ENCODE measurements at regions not wholly inside any gene's neighbourhood (a gene's known extent, or its start where the extent isn't known, plus 50 kb on each side); places are given as distances from the start of the nearest gene placed in this dataset.

- TF ChIP-seq, protein P1, sequence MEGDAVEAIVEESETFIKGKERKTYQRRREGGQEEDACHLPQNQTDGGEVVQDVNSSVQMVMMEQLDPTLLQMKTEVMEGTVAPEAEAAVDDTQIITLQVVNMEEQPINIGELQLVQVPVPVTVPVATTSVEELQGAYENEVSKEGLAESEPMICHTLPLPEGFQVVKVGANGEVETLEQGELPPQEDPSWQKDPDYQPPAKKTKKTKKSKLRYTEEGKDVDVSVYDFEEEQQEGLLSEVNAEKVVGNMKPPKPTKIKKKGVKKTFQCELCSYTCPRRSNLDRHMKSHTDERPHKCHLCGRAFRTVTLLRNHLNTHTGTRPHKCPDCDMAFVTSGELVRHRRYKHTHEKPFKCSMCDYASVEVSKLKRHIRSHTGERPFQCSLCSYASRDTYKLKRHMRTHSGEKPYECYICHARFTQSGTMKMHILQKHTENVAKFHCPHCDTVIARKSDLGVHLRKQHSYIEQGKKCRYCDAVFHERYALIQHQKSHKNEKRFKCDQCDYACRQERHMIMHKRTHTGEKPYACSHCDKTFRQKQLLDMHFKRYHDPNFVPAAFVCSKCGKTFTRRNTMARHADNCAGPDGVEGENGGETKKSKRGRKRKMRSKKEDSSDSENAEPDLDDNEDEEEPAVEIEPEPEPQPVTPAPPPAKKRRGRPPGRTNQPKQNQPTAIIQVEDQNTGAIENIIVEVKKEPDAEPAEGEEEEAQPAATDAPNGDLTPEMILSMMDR (conservative IDR thresholded peaks at IDR 0.05; ENCODE audit: low read depth, low read length), result no peak
- TF ChIP-seq EZH2 (IDR thresholded peaks at IDR 0.05; ENCODE audit: low read length, unreplicated experiment), result no peak
Measured at GRCh38 chr9:71521132-71521531, 247.2 kb downstream of the CEMIP2 start.

Data from PC-3 (cell line).